KMS-11 (cell line): ENCODE measurements at regions not wholly inside any gene's neighbourhood (a gene's known extent, or its start where the extent isn't known, plus 50 kb on each side); places are given as distances from the start of the nearest gene placed in this dataset.

ENCODE experiments used
- H2AFZ ChIP-seq: fragments of 200-600 bp; sonication (generic); 2 replicates; pipeline ENCODE4 v1.6.1; 2016; ENCODE audit warnings: antibody characterized with exemption, mixed run types, low read depth
- H3K27ac ChIP-seq: fragments of 200-600 bp; sonication (generic); 2 replicates; pipeline ENCODE4 v1.6.1; 2016; ENCODE audit warnings: mild to moderate bottlenecking, mixed run types
- H3K27me3 ChIP-seq: fragments of 200-600 bp; sonication (generic); 2 replicates; pipeline ENCODE4 v1.6.1; 2017; ENCODE audit warnings: mild to moderate bottlenecking, low read depth, mixed run types, moderate library complexity; ENCODE audit not compliant: insufficient read depth
- H3K36me3 ChIP-seq: fragments of 200-600 bp; sonication (generic); 2 replicates; pipeline ENCODE4 v1.6.1; 2017; ENCODE audit warnings: mild to moderate bottlenecking, mixed run types; ENCODE audit not compliant: insufficient read depth
- H3K4me1 ChIP-seq: fragments of 200-600 bp; sonication (generic); 2 replicates; pipeline ENCODE4 v1.6.1; 2016; ENCODE audit warnings: mild to moderate bottlenecking, low read depth, mixed run types; ENCODE audit not compliant: poor library complexity, severe bottlenecking
- H3K4me2 ChIP-seq: fragments of 200-600 bp; sonication (generic); 2 replicates; pipeline ENCODE4 v1.7.0; 2016; ENCODE audit warnings: mild to moderate bottlenecking, mixed run types
- H3K4me3 ChIP-seq: fragments of 200-600 bp; sonication (generic); IDR thresholded peaks from 2 replicates; pipeline ENCODE4 v1.6.1; 2017; ENCODE audit warnings: low read depth, low read length, mixed read lengths; ENCODE audit not compliant: insufficient read depth
- H3K79me2 ChIP-seq: fragments of 200-600 bp; sonication (generic); 2 replicates; pipeline ENCODE4 v1.6.1; 2016; ENCODE audit warnings: low read depth, mixed run types; ENCODE audit not compliant: insufficient read depth
- H3K9ac ChIP-seq: fragments of 200-600 bp; sonication (generic); 2 replicates; pipeline ENCODE4 v1.6.1; 2016; ENCODE audit warnings: mild to moderate bottlenecking, mixed run types
- H4K20me1 ChIP-seq: fragments of 200-600 bp; sonication (generic); 2 replicates; pipeline ENCODE4 v1.6.1; 2016; ENCODE audit warnings: mild to moderate bottlenecking, mixed run types; ENCODE audit not compliant: insufficient read depth
- TF ChIP-seq, protein P1 (sequence below): fragments of 200-600 bp; sonication (generic); conservative IDR thresholded peaks from 2 replicates; pipeline ENCODE4 v1.6.1; 2017; ENCODE audit warnings: low read depth, mild to moderate bottlenecking, antibody characterized with exemption, low read length, moderate library complexity, mixed read lengths

DNA sequence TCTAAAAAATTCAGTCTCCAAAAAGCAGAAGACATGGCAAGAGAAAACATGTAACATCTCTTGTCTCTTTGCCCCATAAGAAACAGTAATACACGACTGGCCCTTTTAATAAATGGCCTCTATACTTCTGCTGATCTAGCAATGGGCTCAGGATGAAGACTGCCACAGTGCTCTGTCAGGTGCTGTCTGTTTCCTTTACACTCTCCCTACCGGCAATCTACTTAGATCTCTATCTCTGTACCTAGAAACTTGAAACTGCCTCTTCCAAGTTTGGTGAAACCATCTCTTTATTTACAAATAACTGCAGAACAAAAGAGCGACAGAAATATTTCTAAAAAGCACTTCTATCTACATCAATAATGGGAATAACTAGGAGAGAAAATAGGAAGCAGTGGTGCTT is 685.2 kb upstream of the INTU start:
- no peak overlapping the region for H3K27ac ChIP-seq
- no peaks in the 10 kb centered on the region for H3K79me2 ChIP-seq
- no peaks in the 10 kb centered on the region for H3K27me3 ChIP-seq
- no peak overlapping the region for H3K4me2 ChIP-seq
- H3K36me3 ChIP-seq = no peaks in the 10 kb centered on the region
- no peaks in the 10 kb centered on the region for H4K20me1 ChIP-seq
- TF ChIP-seq, protein P1, sequence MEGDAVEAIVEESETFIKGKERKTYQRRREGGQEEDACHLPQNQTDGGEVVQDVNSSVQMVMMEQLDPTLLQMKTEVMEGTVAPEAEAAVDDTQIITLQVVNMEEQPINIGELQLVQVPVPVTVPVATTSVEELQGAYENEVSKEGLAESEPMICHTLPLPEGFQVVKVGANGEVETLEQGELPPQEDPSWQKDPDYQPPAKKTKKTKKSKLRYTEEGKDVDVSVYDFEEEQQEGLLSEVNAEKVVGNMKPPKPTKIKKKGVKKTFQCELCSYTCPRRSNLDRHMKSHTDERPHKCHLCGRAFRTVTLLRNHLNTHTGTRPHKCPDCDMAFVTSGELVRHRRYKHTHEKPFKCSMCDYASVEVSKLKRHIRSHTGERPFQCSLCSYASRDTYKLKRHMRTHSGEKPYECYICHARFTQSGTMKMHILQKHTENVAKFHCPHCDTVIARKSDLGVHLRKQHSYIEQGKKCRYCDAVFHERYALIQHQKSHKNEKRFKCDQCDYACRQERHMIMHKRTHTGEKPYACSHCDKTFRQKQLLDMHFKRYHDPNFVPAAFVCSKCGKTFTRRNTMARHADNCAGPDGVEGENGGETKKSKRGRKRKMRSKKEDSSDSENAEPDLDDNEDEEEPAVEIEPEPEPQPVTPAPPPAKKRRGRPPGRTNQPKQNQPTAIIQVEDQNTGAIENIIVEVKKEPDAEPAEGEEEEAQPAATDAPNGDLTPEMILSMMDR = no peak
- no peak overlapping the region for H3K4me3 ChIP-seq
- H2AFZ ChIP-seq = no peak overlapping the region
- no peak overlapping the region for H3K9ac ChIP-seq
- H3K4me1 ChIP-seq = no peaks in the 10 kb centered on the region

DNA sequence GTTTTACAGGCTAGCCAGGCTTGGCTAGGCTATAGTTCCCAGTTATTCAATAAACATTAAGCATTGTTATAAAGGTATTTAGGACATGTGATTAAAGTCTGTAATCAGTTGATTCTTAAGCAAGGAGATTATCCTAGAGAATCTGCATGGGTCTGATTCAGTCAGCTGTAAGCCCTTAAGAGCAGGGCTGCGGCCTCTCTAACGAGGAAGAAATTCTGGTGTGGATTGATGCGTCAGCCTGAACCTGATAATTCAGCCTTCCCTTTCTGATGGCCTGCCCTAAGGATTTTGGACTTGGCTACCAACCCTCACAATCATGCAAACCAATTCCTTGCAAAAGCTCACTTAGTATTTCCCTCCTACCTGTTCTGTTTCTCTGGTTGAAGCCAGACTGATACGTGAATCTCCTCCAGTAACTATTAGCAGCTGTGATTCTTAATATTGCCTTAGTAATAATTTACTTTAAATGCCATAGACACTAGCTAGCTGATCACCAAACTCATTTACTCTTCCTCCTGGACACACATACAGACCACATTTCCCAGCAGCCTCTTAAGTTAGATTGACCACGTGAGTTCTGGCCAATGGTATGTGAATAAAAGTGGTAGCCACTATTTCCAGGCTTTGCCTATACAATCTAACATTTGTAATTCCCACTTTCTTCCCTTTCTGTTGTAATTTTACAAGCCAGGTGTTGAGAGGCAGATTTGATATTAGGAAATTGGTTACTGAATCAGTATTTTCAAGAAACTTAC is 678.0 kb upstream of the INTU start:
- Histone ChIP-seq H3K4me3 (no peak overlapping the region), H3K27me3 (no peaks in the 10 kb centered on the region)

DNA sequence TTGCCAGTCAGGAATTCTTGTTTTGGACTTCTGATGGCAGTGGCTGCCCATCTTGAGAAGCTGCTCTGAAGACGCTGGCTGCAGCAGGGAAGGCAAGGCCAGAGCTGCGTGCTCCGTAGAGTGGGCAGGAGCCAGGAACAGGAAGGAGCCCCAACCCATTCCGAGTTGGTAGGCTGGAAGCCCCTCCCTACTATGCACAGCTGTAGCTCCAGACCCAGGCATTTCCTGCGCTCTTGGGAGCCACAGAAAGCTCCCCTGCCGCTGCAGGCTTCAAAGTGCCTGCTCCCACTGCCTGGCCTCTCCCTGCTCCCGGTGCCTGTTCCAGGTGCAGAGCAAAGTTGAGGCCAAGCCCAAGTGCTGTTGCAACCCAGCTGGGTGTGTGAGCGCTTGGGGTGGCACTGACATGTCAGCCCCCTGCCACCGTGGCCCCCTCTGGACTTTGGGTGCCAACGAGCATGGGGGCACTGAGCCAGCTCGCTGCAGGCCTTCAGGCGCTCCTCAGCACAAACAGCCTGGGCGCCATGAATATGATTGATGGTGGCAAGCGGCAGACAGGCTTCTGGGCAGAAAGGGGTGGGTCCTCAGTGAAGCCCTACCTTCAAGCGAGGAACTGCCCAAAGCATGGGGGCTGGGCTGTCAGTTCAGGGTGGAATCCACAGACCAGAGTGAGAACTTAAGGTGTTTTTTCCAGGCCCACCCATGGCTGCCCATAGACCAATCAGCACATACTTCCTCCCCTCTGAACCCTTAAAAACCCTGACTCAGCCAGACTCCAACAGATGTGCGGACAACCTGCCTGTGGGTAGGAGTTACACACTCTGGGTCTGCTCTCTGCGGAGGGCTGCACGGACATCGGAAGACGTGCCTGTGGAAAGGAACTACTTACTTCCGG is 677.2 kb upstream of the INTU start:
- TF ChIP-seq, protein P1 = no peak
- H3K4me1 ChIP-seq = no peaks in the 10 kb centered on the region
- no peak overlapping the region for H3K4me3 ChIP-seq
- no peaks in the 10 kb centered on the region for H3K36me3 ChIP-seq
- H2AFZ ChIP-seq = no peak overlapping the region
- H4K20me1 ChIP-seq = no peaks in the 10 kb centered on the region
- H3K27ac ChIP-seq = no peak overlapping the region
- H3K9ac ChIP-seq = no peak overlapping the region
- H3K79me2 ChIP-seq = no peaks in the 10 kb centered on the region
- no peaks in the 10 kb centered on the region for H3K27me3 ChIP-seq
- H3K4me2 ChIP-seq = no peak overlapping the region

More for the DNA sequence above, 678.0 kb upstream of the INTU start:
- H3K4me2 ChIP-seq = no peak overlapping the region
- no peaks in the 10 kb centered on the region for H4K20me1 ChIP-seq
- no peaks in the 10 kb centered on the region for H3K36me3 ChIP-seq
- TF ChIP-seq, protein P1 = no peak
- no peak overlapping the region for H2AFZ ChIP-seq
- H3K4me1 ChIP-seq = no peaks in the 10 kb centered on the region
- H3K79me2 ChIP-seq = no peaks in the 10 kb centered on the region
- H3K9ac ChIP-seq = no peak overlapping the region
- no peak overlapping the region for H3K27ac ChIP-seq

DNA sequence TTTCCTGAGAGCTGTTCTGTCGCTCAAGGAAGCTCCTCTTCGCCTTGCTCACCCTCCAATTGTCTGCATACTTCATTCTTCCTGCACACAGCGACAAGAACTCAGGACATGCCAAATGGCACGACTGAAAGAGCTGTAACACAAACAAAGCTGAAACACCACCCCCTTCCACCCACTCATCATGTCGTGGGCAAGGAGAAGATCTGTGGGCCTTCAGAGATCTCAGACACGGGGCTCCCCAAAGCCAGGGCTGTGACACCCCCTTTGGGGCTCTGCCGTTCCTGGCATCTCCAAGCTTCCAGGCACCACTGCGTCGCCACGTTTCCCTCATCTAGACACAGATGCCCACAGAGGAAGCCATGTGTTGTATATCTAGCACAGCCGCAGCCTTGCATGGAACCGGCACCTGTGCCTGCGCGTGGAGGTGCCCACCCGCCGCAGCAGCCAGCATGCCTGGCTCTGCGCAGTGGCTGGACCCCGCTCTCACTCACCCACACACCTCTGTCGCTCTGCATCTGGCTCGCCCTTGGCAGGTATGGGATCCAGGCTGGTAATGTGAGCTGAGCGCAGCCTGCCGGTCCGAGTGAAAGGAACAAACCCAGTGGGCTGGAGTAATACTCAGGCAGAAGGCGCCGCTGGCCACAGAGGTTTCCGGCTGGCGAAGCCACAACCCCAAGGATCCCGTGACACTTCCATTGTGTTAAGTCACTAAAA is 676.4 kb upstream of the INTU start:
- H4K20me1 ChIP-seq = no peaks in the 10 kb centered on the region
- no peak overlapping the region for H3K9ac ChIP-seq
- H3K4me1 ChIP-seq = no peaks in the 10 kb centered on the region
- no peak overlapping the region for H3K4me2 ChIP-seq
- H3K27me3 ChIP-seq = no peaks in the 10 kb centered on the region
- H3K27ac ChIP-seq = no peak overlapping the region
- H3K79me2 ChIP-seq = no peaks in the 10 kb centered on the region
- TF ChIP-seq, protein P1 = no peak
- H3K36me3 ChIP-seq = no peaks in the 10 kb centered on the region
- no peak overlapping the region for H3K4me3 ChIP-seq
- no peak overlapping the region for H2AFZ ChIP-seq
